PFSK-1 (cell line): ENCODE measurements at regions not wholly inside any gene's neighbourhood (a gene's known extent, or its start where the extent isn't known, plus 50 kb on each side); places are given as distances from the start of the nearest gene placed in this dataset.

Experiments used
- FOXP2 ChIP-seq: optimal IDR thresholded peaks from 2 replicates; pipeline ENCODE3; 2011; ENCODE audit warnings: borderline replicate concordance, control low read depth, inconsistent platforms; ENCODE audit not compliant: insufficient read depth; ENCODE audit errors: extremely low read length, extremely low read depth
- POLR2AphosphoS5 ChIP-seq: IDR thresholded peaks from 2 replicates; pipeline ENCODE4 v1.6.1; 2012; ENCODE audit warnings: low read depth, mild to moderate bottlenecking, control low read depth, low read length, moderate library complexity
- REST ChIP-seq, 2 experiments: IDR thresholded peaks; 2 replicates each; pipeline versions ENCODE4 v1.6.1 to v1.8.0; 2011 to 2012; ENCODE audit warnings: low read depth in 2 of 2, low read length in 2 of 2, control low read depth in 1 of 2, inconsistent platforms in 1 of 2, mild to moderate bottlenecking in 1 of 2, moderate library complexity in 1 of 2; ENCODE audit not compliant: insufficient read depth in 1 of 2
- SIN3A ChIP-seq: IDR thresholded peaks from 2 replicates; pipeline ENCODE4 v1.6.1; 2012; ENCODE audit warnings: mild to moderate bottlenecking, low read length, moderate library complexity, borderline replicate concordance; ENCODE audit not compliant: insufficient read depth
- TAF1 ChIP-seq: IDR thresholded peaks from 2 replicates; pipeline ENCODE4 v1.6.1; 2012; ENCODE audit warnings: low read length, control low read depth, borderline replicate concordance; ENCODE audit not compliant: insufficient read depth

GRCh38 chr20:50293284-50294139 is 102.9 kb downstream of the CEBPB start:
- no peak for TF ChIP-seq REST (IDR thresholded peaks at IDR 0.05; ENCODE audit: insufficient read depth in 1 of 2, low read depth in 2 of 2, low read length in 2 of 2)
- TF ChIP-seq POLR2AphosphoS5: no peak
- TF ChIP-seq TAF1: no peak
- no peak for TF ChIP-seq SIN3A
- no peak for TF ChIP-seq FOXP2

- no peak for TF ChIP-seq TAF1
- TF ChIP-seq FOXP2: peak; percentile 10
Observed at GRCh38 chr20:50294164-50295088, 103.8 kb downstream of the CEBPB start.

GRCh38 chr20:50295345-50295744 is 104.7 kb downstream of the CEBPB start:
- TF ChIP-seq POLR2AphosphoS5 (no peak), FOXP2 (no peak), TAF1 (no peak), REST (IDR thresholded peaks at IDR 0.05; ENCODE audit: insufficient read depth in 1 of 2, low read depth in 2 of 2, low read length in 2 of 2) (no peak), SIN3A (no peak)

- TF ChIP-seq REST (IDR thresholded peaks at IDR 0.05; ENCODE audit: insufficient read depth in 1 of 2, low read depth in 2 of 2, low read length in 2 of 2) (no peak), FOXP2 (no peak), POLR2AphosphoS5 (no peak), TAF1 (no peak), SIN3A (no peak)
Observed at GRCh38 chr20:50295762-50296449, 105.3 kb downstream of the CEBPB start.
